ENCODE measurements at regions not wholly inside any gene's neighbourhood (a gene's known extent, or its start where the extent isn't known, plus 50 kb on each side); places are given as distances from the start of the nearest gene placed in this dataset.

- Histone ChIP-seq H3K4me2 (ENCODE audit: low read depth, low read length) (no peak overlapping the region), H3K9ac (ENCODE audit: insufficient read depth, low read depth, low read length) (no peak overlapping the region), H3K79me2 (ENCODE audit: insufficient read depth, low read length) (no peaks in the 10 kb centered on the region), H2AFZ (ENCODE audit: low read length) (no peak overlapping the region), H3K36me3 (replicated peaks in 1 of 2; ENCODE audit: control insufficient read depth in 1 of 2, insufficient read depth in 2 of 2, low read length in 2 of 2) (no peaks in the 10 kb centered on the region), H3K4me3 (replicated peaks in 1 of 3; ENCODE audit: insufficient read depth in 1 of 3, low read depth in 2 of 3, low read length in 3 of 3) (no peak overlapping the region), H3K27ac (ENCODE audit: extremely low read length, insufficient read depth, low read length) (no peak overlapping the region), H3K4me1 (ENCODE audit: insufficient read depth, low read length) (peaks cover 14% of the 10 kb centered on the region), H4K20me1 (ENCODE audit: insufficient read depth, low read length) (no peaks in the 10 kb centered on the region), H3K27me3 (ENCODE audit: control insufficient read depth in 1 of 2, insufficient read depth in 2 of 2, low read length in 2 of 2) (no peaks in the 10 kb centered on the region), H3K9me3 (ENCODE audit: low read length) (no peaks in the 10 kb centered on the region)
- BruUV-seq (replicated peaks), result no TSS peak
- ATAC-seq (peak; percentile 79), FAIRE-seq (no peak), DNase-seq (ENCODE audit: low spot score) (peak; percentile 2)
- in situ Hi-C loops (cut with HindIII; ENCODE audit: extremely low pct_ligation_motif_present, low pct_unique_long_range_greater_than_20kb), result no loop called here
- CTCF ChIA-PET (ENCODE audit: low intra/inter-chr PET ratio, low total read pairs), result no interaction called here
- intact Hi-C loops (cut with micrococcal nuclease; ENCODE audit: unreplicated experiment), result no loop called here
- POLR2A ChIA-PET, result no interaction called here
- TF ChIP-seq ZNF282 (IDR thresholded peaks at IDR 0.05; ENCODE audit: partially characterized antibody) (no peak), MED13 (CRISPR knock-in tag; IDR thresholded peaks at IDR 0.05) (no peak), IRF9 (CRISPR knock-in tag; IDR thresholded peaks at IDR 0.05; ENCODE audit: borderline replicate concordance) (no peak), TAF15 (IDR thresholded peaks at IDR 0.05; ENCODE audit: low read depth, low read length, poor library complexity, severe bottlenecking) (no peak), ATF7-NPFF (CRISPR knock-in tag; IDR thresholded peaks at IDR 0.05; ENCODE audit: low read depth) (no peak), TBX3 (IDR thresholded peaks at IDR 0.05; ENCODE audit: borderline replicate concordance) (no peak), RCOR2 (CRISPR knock-in tag; IDR thresholded peaks at IDR 0.05) (no peak), ELF4 (CRISPR knock-in tag; IDR thresholded peaks at IDR 0.05; ENCODE audit: borderline replicate concordance) (no peak), PITX1 (CRISPR knock-in tag; IDR thresholded peaks at IDR 0.05) (no peak), SMARCC2 (IDR thresholded peaks at IDR 0.05) (no peak), HNF1A (IDR thresholded peaks at IDR 0.05; ENCODE audit: low read depth) (no peak), HNF1A (CRISPR knock-in tag; IDR thresholded peaks at IDR 0.05; ENCODE audit: borderline replicate concordance) (no peak), HHEX (CRISPR knock-in tag; IDR thresholded peaks at IDR 0.05) (0 out of 2 replicates have a peak, but pooled peaks have one; percentile 15), ZBTB7A (CRISPR knock-in tag; IDR thresholded peaks at IDR 0.05) (no peak), CBFB (CRISPR knock-in tag; IDR thresholded peaks at IDR 0.05) (no peak), MTF1 (CRISPR knock-in tag; IDR thresholded peaks at IDR 0.05) (no peak), BCL6 (CRISPR knock-in tag; IDR thresholded peaks at IDR 0.05) (peak; percentile 99), SOX5 (CRISPR knock-in tag; IDR thresholded peaks at IDR 0.05; ENCODE audit: borderline replicate concordance) (no peak)
- TF ChIP-seq, protein P1, sequence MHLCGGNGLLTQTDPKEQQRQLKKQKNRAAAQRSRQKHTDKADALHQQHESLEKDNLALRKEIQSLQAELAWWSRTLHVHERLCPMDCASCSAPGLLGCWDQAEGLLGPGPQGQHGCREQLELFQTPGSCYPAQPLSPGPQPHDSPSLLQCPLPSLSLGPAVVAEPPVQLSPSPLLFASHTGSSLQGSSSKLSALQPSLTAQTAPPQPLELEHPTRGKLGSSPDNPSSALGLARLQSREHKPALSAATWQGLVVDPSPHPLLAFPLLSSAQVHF (CRISPR knock-in tag; IDR thresholded peaks at IDR 0.05), result no peak
- TF ChIP-seq, protein P2, sequence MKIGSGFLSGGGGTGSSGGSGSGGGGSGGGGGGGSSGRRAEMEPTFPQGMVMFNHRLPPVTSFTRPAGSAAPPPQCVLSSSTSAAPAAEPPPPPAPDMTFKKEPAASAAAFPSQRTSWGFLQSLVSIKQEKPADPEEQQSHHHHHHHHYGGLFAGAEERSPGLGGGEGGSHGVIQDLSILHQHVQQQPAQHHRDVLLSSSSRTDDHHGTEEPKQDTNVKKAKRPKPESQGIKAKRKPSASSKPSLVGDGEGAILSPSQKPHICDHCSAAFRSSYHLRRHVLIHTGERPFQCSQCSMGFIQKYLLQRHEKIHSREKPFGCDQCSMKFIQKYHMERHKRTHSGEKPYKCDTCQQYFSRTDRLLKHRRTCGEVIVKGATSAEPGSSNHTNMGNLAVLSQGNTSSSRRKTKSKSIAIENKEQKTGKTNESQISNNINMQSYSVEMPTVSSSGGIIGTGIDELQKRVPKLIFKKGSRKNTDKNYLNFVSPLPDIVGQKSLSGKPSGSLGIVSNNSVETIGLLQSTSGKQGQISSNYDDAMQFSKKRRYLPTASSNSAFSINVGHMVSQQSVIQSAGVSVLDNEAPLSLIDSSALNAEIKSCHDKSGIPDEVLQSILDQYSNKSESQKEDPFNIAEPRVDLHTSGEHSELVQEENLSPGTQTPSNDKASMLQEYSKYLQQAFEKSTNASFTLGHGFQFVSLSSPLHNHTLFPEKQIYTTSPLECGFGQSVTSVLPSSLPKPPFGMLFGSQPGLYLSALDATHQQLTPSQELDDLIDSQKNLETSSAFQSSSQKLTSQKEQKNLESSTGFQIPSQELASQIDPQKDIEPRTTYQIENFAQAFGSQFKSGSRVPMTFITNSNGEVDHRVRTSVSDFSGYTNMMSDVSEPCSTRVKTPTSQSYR (CRISPR knock-in tag; IDR thresholded peaks at IDR 0.05; ENCODE audit: borderline replicate concordance), result no peak
Measured at GRCh38 chr4:45647823-45648222, 476.0 kb downstream of the GABRG1 start.

All from HepG2 (cell line).